HepG2 (cell line): ENCODE measurements at regions not wholly inside any gene's neighbourhood (a gene's known extent, or its start where the extent isn't known, plus 50 kb on each side); places are given as distances from the start of the nearest gene placed in this dataset.

Source experiments
- CERS6 ChIP-seq: sonication (generic); formaldehyde crosslinking; IDR thresholded peaks from 2 replicates; pipeline ENCODE4 v1.5.0; 2020; ENCODE audit warnings: missing genetic modification reagents
- MYNN ChIP-seq: sonication (generic); formaldehyde crosslinking; IDR thresholded peaks from 2 replicates; pipeline ENCODE4 v1.4.0; 2020; ENCODE audit warnings: mild to moderate bottlenecking, low read depth, missing genetic modification reagents
- PBX3 ChIP-seq: sonication (generic); formaldehyde crosslinking; IDR thresholded peaks from 2 replicates; pipeline ENCODE4 v1.8.1; 2023; ENCODE audit warnings: missing genetic modification reagents, inconsistent platforms, borderline replicate concordance
- ZBTB40 ChIP-seq, 2 experiments: fragments of 450-650 bp in 1 of 2; sonication (generic) in 1 of 2; formaldehyde crosslinking in 1 of 2; IDR thresholded peaks; 2 replicates each; pipeline versions ENCODE4 v1.6.1 to v1.8.0; 2016 to 2022; ENCODE audit warnings: antibody characterized with exemption in 1 of 2, mild to moderate bottlenecking in 1 of 2, missing genetic modification reagents in 1 of 2
- ZBTB44 ChIP-seq: sonication (generic); formaldehyde crosslinking; IDR thresholded peaks from 2 replicates; pipeline ENCODE4 v1.4.0; 2020; ENCODE audit warnings: missing genetic modification reagents
- ZNF350 ChIP-seq: sonication (generic); formaldehyde crosslinking; IDR thresholded peaks from 2 replicates; pipeline ENCODE4 v1.4.0; 2020; ENCODE audit warnings: mild to moderate bottlenecking, low read depth, missing genetic modification reagents, borderline replicate concordance
- ZNF747 ChIP-seq: sonication (generic); formaldehyde crosslinking; IDR thresholded peaks from 2 replicates; pipeline ENCODE4 v1.8.1; 2023; ENCODE audit warnings: missing genetic modification reagents, mild to moderate bottlenecking, borderline replicate concordance

- no peak for TF ChIP-seq ZBTB40 (IDR thresholded peaks at IDR 0.05)
- TF ChIP-seq ZBTB40 (CRISPR knock-in tag; IDR thresholded peaks at IDR 0.05): no peak
- TF ChIP-seq CERS6 (CRISPR knock-in tag): no peak
- no peak for TF ChIP-seq ZBTB44
- TF ChIP-seq PBX3 (CRISPR knock-in tag): no peak
- no peak for TF ChIP-seq ZNF747 (CRISPR knock-in tag)
- no peak for TF ChIP-seq ZNF350 (CRISPR knock-in tag)
- TF ChIP-seq MYNN (CRISPR knock-in tag): no peak
Measured at GRCh38 chr2:12641441-12641840, 75.3 kb upstream of the TRIB2 start.
